Stimulated activated CD4-positive, alpha-beta T cell treated with anti-CD3 and anti-CD28 coated beads, TNF-alpha, amount 100 ng/mL, for 24 hours (primary cell): ENCODE measurements at regions not wholly inside any gene's neighbourhood (a gene's known extent, or its start where the extent isn't known, plus 50 kb on each side); places are given as distances from the start of the nearest gene placed in this dataset.

Experiments
- DNase-seq, 3 experiments: peaks; one replicate each; pipeline ENCODE4 v3.0.0-alpha.2; 2020; ENCODE audit warnings: low read depth in 3 of 3

GRCh38 chr4:57689693-57690205, 579.6 kb upstream of the IGFBP7 start:
- no peak for DNase-seq

GRCh38 chr4:57682275-57682674, 572.1 kb upstream of the IGFBP7 start:
- DNase-seq = no peak

- no peak for DNase-seq
Observed at GRCh38 chr4:57679969-57680368, 569.8 kb upstream of the IGFBP7 start.

DNA sequence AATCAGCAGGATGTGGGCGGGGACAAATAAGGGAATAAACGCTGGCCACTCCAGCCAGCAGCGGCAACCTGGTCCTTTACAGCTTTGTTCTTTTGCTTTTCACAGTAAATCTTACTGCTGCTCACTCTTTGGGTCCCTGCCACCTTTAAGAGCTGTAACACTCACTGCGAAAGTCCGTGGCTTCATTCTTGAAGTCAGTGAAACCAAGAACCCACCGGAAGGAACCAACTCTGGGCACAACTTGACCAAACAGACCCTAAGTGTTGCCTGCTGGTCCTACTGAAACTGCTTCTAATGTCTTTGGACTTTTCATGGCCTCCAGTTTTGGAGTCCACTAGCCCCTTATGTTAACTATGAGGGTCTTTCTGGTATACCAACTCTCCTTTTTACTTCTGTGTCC, 566.2 kb upstream of the IGFBP7 start:
- DNase-seq = no peak

DNA sequence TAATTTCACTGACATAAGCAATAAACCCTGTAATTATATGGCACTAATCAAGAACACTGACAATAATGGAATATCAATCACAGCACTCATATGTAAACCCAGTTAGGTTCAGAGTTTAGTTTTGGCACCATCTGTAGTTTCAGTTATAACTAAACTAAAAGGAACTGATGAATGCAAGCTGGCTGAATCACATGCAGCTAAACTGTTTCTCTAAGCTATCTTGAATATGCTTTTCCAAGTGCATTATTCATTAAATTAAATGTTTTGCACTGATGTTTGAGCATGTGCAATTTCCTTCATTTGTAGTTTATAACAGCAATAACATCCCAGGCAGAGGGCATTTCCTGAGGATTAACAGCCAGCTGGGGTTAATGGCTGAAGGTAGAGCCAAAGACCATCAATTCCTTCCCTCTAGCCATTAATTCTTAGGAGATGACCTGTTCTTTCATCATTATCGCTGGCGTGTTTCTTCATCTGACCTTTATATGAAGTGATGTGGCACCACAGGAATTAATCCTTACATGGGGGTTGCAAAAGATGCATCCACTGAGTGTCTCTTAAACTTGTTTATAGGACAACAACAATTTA, 562.8 kb upstream of the IGFBP7 start:
- DNase-seq = no peak

GRCh38 chr4:57668621-57669020, 558.4 kb upstream of the IGFBP7 start:
- DNase-seq = no peak

- no peak for DNase-seq
Observed at GRCh38 chr4:57665806-57666205, 555.6 kb upstream of the IGFBP7 start.

GRCh38 chr4:57661517-57662090, 551.4 kb upstream of the IGFBP7 start:
- no peak for DNase-seq

- no peak for DNase-seq
Observed at GRCh38 chr4:57658673-57659072, 548.5 kb upstream of the IGFBP7 start.

GRCh38 chr4:57658188-57658587, 548.0 kb upstream of the IGFBP7 start:
- no peak for DNase-seq

DNA sequence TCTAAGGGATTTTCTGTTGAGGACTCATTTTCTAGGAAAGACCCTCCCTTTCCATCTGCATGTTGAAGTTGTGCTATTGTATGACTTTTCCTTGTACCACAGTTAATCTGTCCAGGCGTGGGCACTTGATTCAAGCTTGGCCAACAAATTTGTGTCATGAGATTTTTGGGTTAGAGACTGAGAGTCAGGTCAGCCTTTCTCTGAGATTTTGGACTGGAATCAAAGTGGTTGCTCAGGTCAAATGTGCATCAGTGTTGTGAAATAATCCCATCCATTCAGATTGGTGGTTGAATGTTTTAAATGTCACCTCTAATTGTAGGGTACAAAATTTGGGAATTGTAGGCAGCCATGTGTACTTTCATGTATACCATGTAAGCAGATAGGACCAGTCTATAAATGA, 545.2 kb upstream of the IGFBP7 start:
- no peak for DNase-seq

DNA sequence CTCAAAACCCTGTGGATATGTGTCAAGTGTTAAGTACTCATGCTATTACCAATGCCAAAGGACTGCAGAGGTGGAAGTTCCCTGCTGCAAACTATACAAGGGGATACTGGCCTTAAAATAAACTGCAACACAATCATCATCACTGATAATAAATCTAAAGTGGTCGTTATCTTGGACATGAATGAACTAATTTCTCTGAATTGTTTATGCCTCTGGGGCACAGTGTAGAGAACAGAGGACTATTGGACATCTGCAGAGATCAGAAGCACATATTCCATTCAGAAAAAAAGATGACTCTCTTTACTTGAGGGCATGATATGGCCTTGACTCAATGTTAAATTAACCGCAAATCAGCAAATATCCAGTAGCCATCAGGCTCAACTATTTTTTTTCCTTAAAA, 542.6 kb upstream of the IGFBP7 start:
- no peak for DNase-seq

- no peak for DNase-seq
Observed at GRCh38 chr4:57640391-57641100, 530.4 kb upstream of the IGFBP7 start.

GRCh38 chr4:57639561-57640382, 529.6 kb upstream of the IGFBP7 start:
- DNase-seq = no peak

- no peak for DNase-seq
Observed at GRCh38 chr4:57635910-57636309, 525.7 kb upstream of the IGFBP7 start.

- no peak for DNase-seq
Observed at GRCh38 chr4:57633212-57633859, 523.2 kb upstream of the IGFBP7 start.

GRCh38 chr4:57632564-57632963, 522.4 kb upstream of the IGFBP7 start:
- DNase-seq = no peak

GRCh38 chr4:57631147-57631546, 521.0 kb upstream of the IGFBP7 start:
- DNase-seq = no peak

GRCh38 chr4:57628004-57628403, 517.8 kb upstream of the IGFBP7 start:
- DNase-seq = no peak

GRCh38 chr4:57614257-57614932, 504.2 kb upstream of the IGFBP7 start:
- no peak for DNase-seq

DNA sequence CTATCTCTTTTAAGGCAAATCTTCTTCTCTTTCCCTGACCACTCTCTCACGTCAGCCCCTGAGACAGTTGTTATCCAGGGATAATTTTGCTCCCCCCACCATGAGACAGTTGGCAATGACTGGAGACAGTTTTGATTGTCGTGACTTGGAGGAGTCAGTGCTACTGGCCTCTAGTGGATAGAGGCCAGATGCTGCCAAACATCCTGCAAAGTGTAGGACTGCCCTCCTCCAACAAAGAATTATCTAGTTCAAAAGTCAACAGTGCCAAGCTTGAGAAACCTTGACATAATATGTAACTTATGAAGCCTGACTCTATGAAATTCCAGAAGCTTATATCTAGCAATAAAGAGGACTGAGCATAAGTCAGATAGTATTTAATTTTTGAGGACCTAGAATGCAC, 502.1 kb upstream of the IGFBP7 start:
- DNase-seq = no peak
